D721Med (cell line): ENCODE measurements at regions not wholly inside any gene's neighbourhood (a gene's known extent, or its start where the extent isn't known, plus 50 kb on each side); places are given as distances from the start of the nearest gene placed in this dataset.
A peak's percentile ranks its signal among the peaks of the same experiment; 100 is the strongest.

Source experiments
- DNase-seq: peaks from one replicate; pipeline ENCODE4 v3.0.0; 2011; ENCODE audit warnings: low spot score; ENCODE audit not compliant: insufficient read length
- FAIRE-seq: peaks from 2 replicates; lab custom pipeline; 2011; peaks lifted over from hg19 to GRCh38; lab: Jason Lieb, UNC
- TF ChIP-seq, protein P1 (sequence below): IDR thresholded peaks from 2 replicates; pipeline ENCODE4 v1.5.1; 2012; ENCODE audit warnings: mild to moderate bottlenecking, control low read depth; ENCODE audit not compliant: insufficient read depth; ENCODE audit errors: missing control alignments

DNA sequence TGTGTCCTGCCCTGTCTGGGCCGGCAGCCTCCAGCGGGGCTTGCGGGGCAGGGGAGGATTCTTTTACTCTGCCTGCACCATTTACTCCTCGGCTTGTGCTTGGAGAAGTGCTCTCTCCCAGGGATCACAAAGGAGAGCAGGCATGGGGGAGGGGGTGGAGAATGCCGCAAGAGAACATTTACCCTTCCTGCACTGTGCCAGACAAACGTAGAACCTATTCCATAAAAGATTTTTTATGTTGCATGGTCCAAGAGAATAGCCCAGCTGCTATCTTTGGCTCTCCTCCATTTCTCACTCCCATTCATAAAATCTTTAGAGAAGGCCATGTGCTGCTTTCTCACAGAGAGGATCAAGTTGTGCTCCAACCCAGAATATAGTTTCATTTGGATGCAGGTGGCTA is 159.4 kb downstream of the SPTSSA start:
- TF ChIP-seq, protein P1, sequence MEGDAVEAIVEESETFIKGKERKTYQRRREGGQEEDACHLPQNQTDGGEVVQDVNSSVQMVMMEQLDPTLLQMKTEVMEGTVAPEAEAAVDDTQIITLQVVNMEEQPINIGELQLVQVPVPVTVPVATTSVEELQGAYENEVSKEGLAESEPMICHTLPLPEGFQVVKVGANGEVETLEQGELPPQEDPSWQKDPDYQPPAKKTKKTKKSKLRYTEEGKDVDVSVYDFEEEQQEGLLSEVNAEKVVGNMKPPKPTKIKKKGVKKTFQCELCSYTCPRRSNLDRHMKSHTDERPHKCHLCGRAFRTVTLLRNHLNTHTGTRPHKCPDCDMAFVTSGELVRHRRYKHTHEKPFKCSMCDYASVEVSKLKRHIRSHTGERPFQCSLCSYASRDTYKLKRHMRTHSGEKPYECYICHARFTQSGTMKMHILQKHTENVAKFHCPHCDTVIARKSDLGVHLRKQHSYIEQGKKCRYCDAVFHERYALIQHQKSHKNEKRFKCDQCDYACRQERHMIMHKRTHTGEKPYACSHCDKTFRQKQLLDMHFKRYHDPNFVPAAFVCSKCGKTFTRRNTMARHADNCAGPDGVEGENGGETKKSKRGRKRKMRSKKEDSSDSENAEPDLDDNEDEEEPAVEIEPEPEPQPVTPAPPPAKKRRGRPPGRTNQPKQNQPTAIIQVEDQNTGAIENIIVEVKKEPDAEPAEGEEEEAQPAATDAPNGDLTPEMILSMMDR, result no peak
- FAIRE-seq, result no peak
- no peak for DNase-seq

DNA sequence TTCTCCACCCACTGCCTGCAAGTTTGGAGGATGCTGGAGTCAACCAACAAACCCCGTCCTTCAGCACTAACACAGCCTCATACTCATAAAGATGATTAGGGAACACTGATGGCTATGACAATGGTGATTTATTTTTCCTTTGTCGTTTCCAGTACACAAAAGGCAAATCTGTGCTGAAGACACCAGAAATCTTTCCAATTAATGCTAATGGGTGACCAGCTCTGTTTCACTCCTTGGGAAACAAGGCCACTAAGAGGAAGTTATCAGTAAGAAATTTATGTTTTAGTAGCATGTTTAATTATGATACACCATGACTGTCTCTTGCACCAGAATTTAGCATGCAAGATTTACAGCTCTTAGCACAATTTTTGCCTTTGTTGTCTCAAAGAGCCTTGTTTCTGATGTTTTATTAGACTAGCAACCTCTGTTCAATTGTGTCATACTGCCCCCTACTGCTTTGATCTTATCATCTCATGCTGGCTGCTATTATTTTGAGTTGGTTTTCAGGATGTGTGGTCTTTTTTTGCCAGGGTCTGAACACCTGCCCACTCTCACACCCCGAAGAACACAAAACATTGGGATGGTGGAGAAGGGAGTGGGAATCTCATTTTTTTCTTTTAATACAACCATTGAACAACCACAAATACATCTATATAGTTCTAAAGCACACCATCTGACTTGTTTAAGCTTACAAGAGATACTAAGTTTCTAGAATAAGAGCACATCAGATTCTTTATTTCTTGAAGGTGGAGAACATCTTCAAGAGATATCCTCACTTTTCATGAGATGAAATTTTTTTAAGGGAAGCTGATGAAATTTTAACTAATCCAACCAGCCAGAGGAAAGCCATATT is 160.9 kb downstream of the SPTSSA start:
- FAIRE-seq, result peak; percentile 63
- DNase-seq, result peak; percentile 42
- TF ChIP-seq, protein P1, result peak; percentile 65

DNA sequence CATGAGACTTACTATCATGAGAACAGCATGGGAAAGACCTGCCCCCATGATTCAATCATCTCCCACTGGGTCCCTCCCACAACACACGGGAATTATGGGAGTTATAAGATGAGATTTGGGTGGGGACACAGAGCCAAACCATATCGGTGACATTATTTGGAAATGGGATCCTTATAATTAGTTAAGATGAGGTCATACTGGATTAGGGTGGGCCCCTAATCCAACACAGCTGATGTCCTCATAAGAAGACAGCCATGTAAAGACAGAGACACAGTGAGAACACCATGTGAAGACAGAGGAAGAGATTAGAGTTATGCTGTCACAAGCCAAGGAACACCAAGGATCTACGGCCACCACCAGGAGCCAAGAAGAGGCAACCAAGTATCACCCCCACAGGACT is 161.7 kb downstream of the SPTSSA start:
- TF ChIP-seq, protein P1, result no peak
- FAIRE-seq (no peak), DNase-seq (no peak)

DNA sequence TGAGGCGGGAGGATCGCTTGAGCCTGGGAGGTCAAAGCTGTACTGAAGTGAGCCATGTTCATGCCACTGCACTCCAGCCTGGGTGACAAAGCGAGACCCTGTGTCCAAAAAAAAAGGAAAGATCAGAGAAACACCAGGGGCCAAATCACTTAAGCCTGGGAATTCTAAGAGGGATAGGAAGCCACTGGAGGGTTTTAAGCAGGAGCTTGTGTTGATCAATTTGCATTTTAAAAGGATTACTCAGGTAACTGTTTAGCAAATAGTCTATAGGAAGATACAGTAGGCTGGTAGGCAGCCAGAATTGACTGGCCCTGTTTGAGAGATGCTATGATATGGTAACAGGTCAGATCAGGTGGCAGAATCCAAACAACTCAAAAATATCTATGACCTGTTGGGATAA is 162.7 kb downstream of the SPTSSA start:
- TF ChIP-seq, protein P1, result no peak
- DNase-seq, result no peak
- no peak for FAIRE-seq

DNA sequence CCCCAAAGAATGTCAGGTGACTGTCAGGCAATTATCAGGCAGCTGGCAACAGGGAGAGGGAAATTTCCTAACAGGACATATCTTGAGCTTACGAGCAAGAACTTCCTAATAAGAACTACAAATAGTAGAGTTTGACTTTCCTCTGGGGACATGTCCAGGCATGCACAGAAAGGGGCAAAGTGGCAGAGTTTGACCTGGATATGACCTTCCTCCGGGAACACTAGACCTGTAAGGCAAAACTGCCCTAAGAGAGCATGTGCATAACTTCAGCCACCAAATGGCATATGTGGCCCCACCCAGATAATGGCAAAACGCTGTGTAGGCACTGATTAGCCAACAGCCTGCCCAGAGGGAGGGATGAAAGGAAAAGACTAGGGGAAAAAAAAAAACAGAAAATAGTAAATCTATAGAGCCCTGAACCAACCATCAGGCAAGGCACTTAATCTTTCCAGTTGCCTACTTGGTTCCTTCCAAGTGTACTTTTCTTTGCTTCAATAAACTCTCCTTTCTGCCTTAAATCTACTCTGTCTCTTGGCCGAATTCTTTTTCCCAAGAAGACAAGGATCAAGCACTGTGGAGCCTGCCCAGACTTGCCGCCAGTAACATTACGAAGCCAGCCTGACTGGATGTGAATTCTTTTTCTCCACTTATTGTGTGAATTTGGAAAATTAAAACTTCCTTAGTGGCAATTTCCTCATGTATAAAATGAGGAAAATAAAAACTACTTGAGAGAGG is 164.1 kb downstream of the SPTSSA start:
- DNase-seq (no peak), FAIRE-seq (no peak)
- TF ChIP-seq, protein P1, result no peak

DNA sequence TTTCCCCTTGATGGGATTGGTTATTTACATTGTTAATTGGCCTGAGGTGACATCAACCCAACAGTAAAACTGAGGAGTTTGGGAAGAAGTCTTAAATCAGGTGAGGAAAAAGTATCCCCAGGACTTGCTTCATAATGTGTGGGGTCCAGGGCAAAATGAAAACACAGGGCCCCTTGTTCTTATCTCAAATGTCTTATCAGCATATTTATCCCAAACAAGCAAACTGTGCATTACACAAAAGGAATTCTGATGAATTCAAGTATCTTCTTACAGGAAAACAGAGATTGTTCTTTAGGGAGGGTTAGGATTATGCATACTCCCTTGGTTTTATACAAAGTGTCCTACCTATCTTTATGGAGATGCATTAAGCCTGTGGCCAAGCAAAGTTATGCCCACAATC is 178.4 kb downstream of the SPTSSA start:
- TF ChIP-seq, protein P1, result no peak
- DNase-seq, result no peak
- FAIRE-seq, result no peak
